ENCODE measurements at regions not wholly inside any gene's neighbourhood (a gene's known extent, or its start where the extent isn't known, plus 50 kb on each side); places are given as distances from the start of the nearest gene placed in this dataset.

DNA sequence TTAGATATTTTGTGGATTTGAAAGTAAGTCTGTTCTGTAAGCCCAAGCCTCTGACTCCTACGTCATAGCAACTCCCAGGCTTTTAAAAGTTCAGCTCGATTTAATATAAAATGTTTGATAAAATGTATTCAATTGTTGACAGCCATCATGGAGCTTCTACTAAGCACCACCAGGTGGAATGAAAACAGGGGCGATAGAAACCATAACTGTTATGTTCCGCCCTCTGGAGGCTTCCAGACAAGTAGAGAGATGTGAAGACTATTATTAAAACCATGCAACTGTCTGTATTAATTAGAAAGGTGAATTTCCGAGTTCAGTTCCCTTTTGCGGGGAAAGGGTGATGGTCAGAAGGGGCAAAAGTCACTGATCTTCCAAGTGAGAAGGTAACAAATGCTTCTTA is 292.2 kb downstream of the NR2F2 start:
- TF ChIP-seq, protein P1, sequence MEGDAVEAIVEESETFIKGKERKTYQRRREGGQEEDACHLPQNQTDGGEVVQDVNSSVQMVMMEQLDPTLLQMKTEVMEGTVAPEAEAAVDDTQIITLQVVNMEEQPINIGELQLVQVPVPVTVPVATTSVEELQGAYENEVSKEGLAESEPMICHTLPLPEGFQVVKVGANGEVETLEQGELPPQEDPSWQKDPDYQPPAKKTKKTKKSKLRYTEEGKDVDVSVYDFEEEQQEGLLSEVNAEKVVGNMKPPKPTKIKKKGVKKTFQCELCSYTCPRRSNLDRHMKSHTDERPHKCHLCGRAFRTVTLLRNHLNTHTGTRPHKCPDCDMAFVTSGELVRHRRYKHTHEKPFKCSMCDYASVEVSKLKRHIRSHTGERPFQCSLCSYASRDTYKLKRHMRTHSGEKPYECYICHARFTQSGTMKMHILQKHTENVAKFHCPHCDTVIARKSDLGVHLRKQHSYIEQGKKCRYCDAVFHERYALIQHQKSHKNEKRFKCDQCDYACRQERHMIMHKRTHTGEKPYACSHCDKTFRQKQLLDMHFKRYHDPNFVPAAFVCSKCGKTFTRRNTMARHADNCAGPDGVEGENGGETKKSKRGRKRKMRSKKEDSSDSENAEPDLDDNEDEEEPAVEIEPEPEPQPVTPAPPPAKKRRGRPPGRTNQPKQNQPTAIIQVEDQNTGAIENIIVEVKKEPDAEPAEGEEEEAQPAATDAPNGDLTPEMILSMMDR (conservative IDR thresholded peaks at IDR 0.05; ENCODE audit: low read depth, low read length), result no peak
- TF ChIP-seq, protein P2, sequence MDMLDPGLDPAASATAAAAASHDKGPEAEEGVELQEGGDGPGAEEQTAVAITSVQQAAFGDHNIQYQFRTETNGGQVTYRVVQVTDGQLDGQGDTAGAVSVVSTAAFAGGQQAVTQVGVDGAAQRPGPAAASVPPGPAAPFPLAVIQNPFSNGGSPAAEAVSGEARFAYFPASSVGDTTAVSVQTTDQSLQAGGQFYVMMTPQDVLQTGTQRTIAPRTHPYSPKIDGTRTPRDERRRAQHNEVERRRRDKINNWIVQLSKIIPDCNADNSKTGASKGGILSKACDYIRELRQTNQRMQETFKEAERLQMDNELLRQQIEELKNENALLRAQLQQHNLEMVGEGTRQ (IDR thresholded peaks at IDR 0.05; ENCODE audit: low read depth, low read length), result no peak

Data from IMR-90 (cell line).